ENCODE measurements at regions not wholly inside any gene's neighbourhood (a gene's known extent, or its start where the extent isn't known, plus 50 kb on each side); places are given as distances from the start of the nearest gene placed in this dataset.
"Not testable (repeated sequence)": the region's sequence is repeated elsewhere in the genome, so short reads cannot be mapped to it uniquely, and the experiment has no call there.

- DNase-seq: no peak
Measured at GRCh38 chr7:82701949-82702348, 258.4 kb upstream of the CACNA2D1 start.

GRCh38 chr7:82700741-82701140 lies 257.2 kb upstream of the CACNA2D1 start:
- DNase-seq: peak in 2 of 3 experiments; percentile 48 to 83

GRCh38 chr7:82699773-82700186 lies 256.2 kb upstream of the CACNA2D1 start:
- DNase-seq: no peak

- no peak for DNase-seq
Measured at GRCh38 chr7:82697897-82698296, 254.3 kb upstream of the CACNA2D1 start.

- no peak for DNase-seq
Measured at GRCh38 chr7:82696631-82697030, 253.1 kb upstream of the CACNA2D1 start.

- DNase-seq: no peak
Measured at GRCh38 chr7:82694022-82694421, 250.4 kb upstream of the CACNA2D1 start.

- no peak for DNase-seq
Measured at GRCh38 chr7:82690929-82691328, 247.4 kb upstream of the CACNA2D1 start.

GRCh38 chr7:82685214-82685613 lies 241.6 kb upstream of the CACNA2D1 start:
- DNase-seq: no peak

GRCh38 chr7:82678716-82679115 lies 235.1 kb upstream of the CACNA2D1 start:
- DNase-seq: peak in 2 of 3 experiments; percentile 36 to 66

- DNase-seq: peak in 2 of 3 experiments; percentile 36 to 66
Measured at GRCh38 chr7:82678259-82678658, 234.7 kb upstream of the CACNA2D1 start.

GRCh38 chr7:82677493-82677892 lies 233.9 kb upstream of the CACNA2D1 start:
- DNase-seq: peak in 2 of 3 experiments; percentile 58 to 87

- DNase-seq: peak in 2 of 3 experiments; percentile 88 to 100
Measured at GRCh38 chr7:82676777-82677463, 233.3 kb upstream of the CACNA2D1 start.

GRCh38 chr7:82675396-82675795 lies 231.8 kb upstream of the CACNA2D1 start:
- DNase-seq: no peak

GRCh38 chr7:82674268-82674667 lies 230.7 kb upstream of the CACNA2D1 start:
- no peak for DNase-seq

- no peak for DNase-seq
Measured at GRCh38 chr7:82672078-82672477, 228.5 kb upstream of the CACNA2D1 start.

GRCh38 chr7:82669141-82669540 lies 225.6 kb upstream of the CACNA2D1 start:
- DNase-seq: no peak

GRCh38 chr7:82668676-82669075 lies 225.1 kb upstream of the CACNA2D1 start:
- DNase-seq: no peak

GRCh38 chr7:82665966-82666507 lies 222.5 kb upstream of the CACNA2D1 start:
- DNase-seq: no peak

- no peak for DNase-seq
Measured at GRCh38 chr7:82655965-82656364, 212.4 kb upstream of the CACNA2D1 start.

- DNase-seq: not testable (repeated sequence)
Measured at GRCh38 chr7:82650095-82650494, 206.5 kb upstream of the CACNA2D1 start.

GRCh38 chr7:82633592-82633991 lies 190.0 kb upstream of the CACNA2D1 start:
- DNase-seq: peak in 2 of 3 experiments; percentile 24 to 51

GRCh38 chr7:82631998-82632397 lies 188.4 kb upstream of the CACNA2D1 start:
- DNase-seq: no peak

- no peak for DNase-seq
Measured at GRCh38 chr7:82629583-82629982, 186.0 kb upstream of the CACNA2D1 start.

GRCh38 chr7:82625377-82625776 lies 181.8 kb upstream of the CACNA2D1 start:
- no peak for DNase-seq

GRCh38 chr7:82624965-82625364 lies 181.4 kb upstream of the CACNA2D1 start:
- no peak for DNase-seq
